Muscle of arm (tissue), 1 donor: ENCODE measurements at regions not wholly inside any gene's neighbourhood (a gene's known extent, or its start where the extent isn't known, plus 50 kb on each side); places are given as distances from the start of the nearest gene placed in this dataset.

Experiments used
- DNase-seq: peaks from one replicate; pipeline ENCODE4 v3.0.0-alpha.2; 2013

- DNase-seq, result peak; percentile 69
Observed at GRCh38 chr13:80604098-80604497, 263.2 kb upstream of the SPRY2 start.

GRCh38 chr13:80603351-80603750, 262.4 kb upstream of the SPRY2 start:
- DNase-seq, result no peak

DNA sequence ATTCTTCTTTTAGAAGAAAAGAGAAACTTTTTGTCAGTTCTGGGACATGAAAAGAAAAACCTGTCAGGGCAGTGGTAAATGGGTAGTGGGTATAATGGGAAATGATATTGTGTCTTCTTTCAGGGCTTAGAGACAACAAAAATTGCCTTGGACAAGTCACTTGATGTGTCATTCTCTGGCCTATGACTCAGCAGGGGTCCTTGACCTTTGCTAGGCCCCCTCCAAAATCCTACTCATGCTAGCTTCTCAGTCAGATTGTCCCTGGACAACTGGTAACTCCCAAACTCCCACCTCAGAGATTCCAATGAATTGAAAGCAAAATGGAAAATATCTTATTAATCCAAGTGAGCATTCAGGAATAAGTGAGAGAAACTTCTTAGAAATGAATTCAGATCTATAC, 258.8 kb upstream of the SPRY2 start:
- no peak for DNase-seq

- no peak for DNase-seq
Observed at GRCh38 chr13:80598189-80598588, 257.3 kb upstream of the SPRY2 start.

GRCh38 chr13:80591976-80592740, 251.2 kb upstream of the SPRY2 start:
- DNase-seq, result no peak

DNA sequence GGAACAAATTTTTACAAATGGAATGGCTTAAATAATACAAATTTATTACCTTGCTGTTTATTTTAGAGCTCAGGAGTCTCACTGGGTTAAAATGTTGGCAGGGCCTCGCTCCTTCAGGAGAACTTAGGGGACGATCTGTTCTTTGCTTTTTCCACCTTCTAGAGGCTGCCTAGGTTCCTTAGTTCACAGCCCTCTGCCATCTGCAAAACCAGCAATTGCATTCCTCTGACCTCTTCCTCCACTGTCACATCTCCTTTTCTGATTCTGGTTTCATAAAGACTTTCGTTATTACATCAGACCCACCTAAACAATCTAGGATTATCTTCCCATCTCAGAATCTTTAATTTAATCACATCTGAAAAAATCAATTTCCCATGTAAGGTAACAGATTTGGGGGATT, 249.6 kb upstream of the SPRY2 start:
- no peak for DNase-seq

DNA sequence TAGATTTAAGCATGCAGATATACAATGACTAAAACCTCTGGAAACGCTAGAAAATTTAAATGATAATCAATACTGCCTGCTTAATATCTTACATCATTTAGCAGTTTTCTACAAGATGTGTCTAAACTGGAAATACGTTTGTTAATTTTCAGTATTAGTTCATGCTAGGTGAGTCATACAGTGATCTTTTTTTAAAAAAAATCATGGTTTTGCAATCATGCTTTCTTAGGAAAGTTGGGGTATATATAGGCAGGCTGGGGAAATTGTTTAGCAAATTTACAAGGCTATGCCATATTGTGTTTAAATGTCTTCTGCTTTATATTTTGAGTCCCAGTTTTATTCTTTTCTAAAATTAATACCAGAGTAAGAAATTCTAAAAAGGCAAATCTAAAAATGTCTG, 245.4 kb upstream of the SPRY2 start:
- DNase-seq, result no peak

- no peak for DNase-seq
Observed at GRCh38 chr13:80585531-80585930, 244.6 kb upstream of the SPRY2 start.

DNA sequence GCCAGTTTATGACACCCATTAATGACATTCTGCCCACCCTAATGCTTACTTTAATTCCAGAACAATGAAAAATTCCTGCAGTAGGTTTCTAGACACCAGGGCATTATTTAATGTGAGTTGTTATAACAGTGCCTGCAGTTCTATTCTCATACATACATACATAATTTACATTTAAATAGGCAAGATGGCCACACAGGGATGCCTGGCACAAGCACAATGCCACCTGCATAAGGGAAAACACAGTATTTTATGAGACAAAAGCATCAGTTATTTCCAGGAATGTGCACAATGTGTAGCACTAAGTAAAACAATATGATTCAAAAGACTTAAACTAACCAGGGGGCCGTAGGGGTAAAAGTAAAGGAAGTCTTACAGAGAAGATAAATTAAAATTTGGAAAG, 243.9 kb upstream of the SPRY2 start:
- no peak for DNase-seq

DNA sequence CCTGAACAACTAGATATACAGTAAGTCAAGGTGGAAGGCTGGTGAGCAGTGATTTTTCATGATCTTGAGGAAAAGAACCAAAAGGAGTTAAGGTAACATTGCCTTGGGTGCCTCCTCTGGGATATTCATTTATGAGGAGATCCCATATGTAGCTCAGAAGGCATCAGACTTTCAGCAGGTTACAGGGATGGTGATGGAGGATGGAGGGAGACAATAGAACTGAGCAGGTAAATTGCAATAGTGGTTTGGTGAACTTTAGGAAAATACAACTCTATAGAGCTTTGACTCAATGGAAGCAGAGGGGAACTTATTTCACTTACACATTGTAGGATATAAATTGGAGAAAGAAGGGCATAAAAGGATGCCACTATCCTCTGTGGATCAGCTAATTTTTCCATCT, 243.4 kb upstream of the SPRY2 start:
- DNase-seq, result no peak

- no peak for DNase-seq
Observed at GRCh38 chr13:80577926-80578670, 237.2 kb upstream of the SPRY2 start.

DNA sequence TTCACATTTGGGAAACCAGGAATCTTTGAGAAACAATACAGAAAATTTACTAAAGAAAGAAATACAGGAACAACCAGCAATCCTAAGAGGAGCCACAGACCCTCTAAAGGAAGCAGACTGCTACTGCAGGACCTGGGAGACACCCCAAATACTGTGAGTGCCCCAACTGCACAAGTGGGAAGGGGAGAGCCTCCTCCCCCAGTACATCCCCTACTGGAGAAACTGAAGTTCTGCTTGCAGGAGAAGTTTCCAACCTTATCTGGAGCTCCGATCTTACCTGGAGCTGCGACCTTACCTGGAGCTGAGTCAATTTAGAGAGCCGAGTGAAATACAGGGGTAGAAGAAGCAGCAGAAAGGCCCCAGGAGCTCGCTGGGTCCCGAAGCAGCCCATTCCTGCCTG, 236.4 kb upstream of the SPRY2 start:
- no peak for DNase-seq

DNA sequence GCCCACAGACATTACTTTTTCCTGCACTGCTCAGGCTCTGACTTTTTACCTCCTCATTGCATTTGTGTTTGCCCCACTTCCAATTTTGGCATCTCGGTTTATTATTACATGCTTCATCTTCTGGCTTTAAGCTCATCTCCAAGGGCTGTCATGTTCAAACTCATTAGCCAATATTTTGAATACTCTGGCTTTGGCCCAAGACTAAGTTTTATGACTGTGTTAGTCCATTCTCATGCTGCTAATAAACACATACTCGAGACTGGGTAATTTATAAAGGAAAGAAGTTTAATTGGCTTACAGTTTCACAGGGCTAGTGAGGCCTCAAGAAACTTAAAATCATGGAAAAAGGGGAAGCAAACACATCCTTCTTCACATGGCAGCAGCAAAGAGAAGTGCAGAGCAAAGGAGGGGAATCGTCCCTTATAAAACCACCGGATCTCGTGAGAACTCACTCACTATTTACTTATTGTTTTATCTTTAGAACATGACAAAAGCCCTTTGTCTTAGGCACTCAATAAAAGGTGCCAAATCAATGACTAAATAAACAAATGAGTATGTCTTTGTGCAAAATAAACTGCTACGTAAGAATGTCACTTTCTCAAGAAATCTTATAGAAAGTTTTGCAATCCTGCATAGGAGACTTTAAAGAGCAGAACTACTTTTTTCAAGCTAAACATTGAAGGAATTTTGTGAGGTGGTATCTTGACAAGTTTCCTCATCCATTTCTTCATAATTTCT, 233.4 kb upstream of the SPRY2 start:
- no peak for DNase-seq

GRCh38 chr13:80572923-80573316, 232.0 kb upstream of the SPRY2 start:
- DNase-seq, result no peak

GRCh38 chr13:80572308-80572922, 231.5 kb upstream of the SPRY2 start:
- no peak for DNase-seq

GRCh38 chr13:80571346-80572307, 230.7 kb upstream of the SPRY2 start:
- DNase-seq, result no peak

- no peak for DNase-seq
Observed at GRCh38 chr13:80563439-80563838, 222.5 kb upstream of the SPRY2 start.

GRCh38 chr13:80562433-80563156, 221.7 kb upstream of the SPRY2 start:
- DNase-seq, result no peak

DNA sequence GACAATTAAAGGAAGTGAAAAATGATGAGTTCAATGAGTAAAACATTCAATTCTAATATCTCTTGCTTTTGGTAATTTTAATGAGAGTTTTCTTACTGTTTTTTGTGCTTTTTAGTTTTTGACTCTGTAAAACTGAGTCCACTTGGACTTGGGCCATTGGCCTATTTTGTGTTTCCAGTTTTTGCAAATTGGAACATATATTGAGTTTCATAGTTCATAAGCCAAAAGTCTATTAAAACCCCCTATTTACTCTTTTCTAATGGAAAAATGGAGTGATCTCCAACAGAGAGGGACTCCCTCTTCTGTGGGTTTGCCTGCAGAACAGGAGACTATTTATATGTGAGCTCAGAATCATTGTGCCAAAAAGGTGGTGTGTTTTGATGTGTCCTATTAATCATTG, 219.7 kb upstream of the SPRY2 start:
- peak; percentile 81 for DNase-seq

- no peak for DNase-seq
Observed at GRCh38 chr13:80559944-80560343, 219.0 kb upstream of the SPRY2 start.
